Ishikawa (cell line): ENCODE measurements at regions not wholly inside any gene's neighbourhood (a gene's known extent, or its start where the extent isn't known, plus 50 kb on each side); places are given as distances from the start of the nearest gene placed in this dataset.
A peak's percentile ranks its signal among the peaks of the same experiment; 100 is the strongest.

Experiments
- CEBPB ChIP-seq: IDR thresholded peaks from 2 replicates; pipeline ENCODE4 v1.6.1; 2012
- CREB1 ChIP-seq: IDR thresholded peaks from 2 replicates; pipeline ENCODE4 v1.6.1; 2012; ENCODE audit warnings: low read depth
- EGR1 ChIP-seq: IDR thresholded peaks from 2 replicates; pipeline ENCODE4 v1.6.1; 2012
- EP300 ChIP-seq: IDR thresholded peaks from 2 replicates; pipeline ENCODE4 v1.6.1; 2012; ENCODE audit warnings: borderline replicate concordance
- FOXM1 ChIP-seq: IDR thresholded peaks from 2 replicates; pipeline ENCODE4 v1.6.1; 2012; ENCODE audit warnings: low read depth, borderline replicate concordance
- NFIC ChIP-seq: IDR thresholded peaks from 2 replicates; pipeline ENCODE4 v1.6.1; 2012
- RAD21 ChIP-seq: IDR thresholded peaks from 2 replicates; pipeline ENCODE4 v1.6.1; 2012; ENCODE audit warnings: low read depth
- TAF1 ChIP-seq: IDR thresholded peaks from 2 replicates; pipeline ENCODE4 v1.6.1; 2012; ENCODE audit warnings: low read depth, mild to moderate bottlenecking
- TCF12 ChIP-seq: IDR thresholded peaks from 2 replicates; pipeline ENCODE4 v1.6.1; 2012; ENCODE audit warnings: low read depth
- TEAD4 ChIP-seq: IDR thresholded peaks from 2 replicates; pipeline ENCODE4 v1.6.1; 2012
- YY1 ChIP-seq: IDR thresholded peaks from 2 replicates; pipeline ENCODE4 v1.6.1; 2012; ENCODE audit warnings: low read depth
- ZBTB7A ChIP-seq: IDR thresholded peaks from 2 replicates; pipeline ENCODE4 v1.6.1; 2012; ENCODE audit warnings: low read depth
- TF ChIP-seq, protein P1 (sequence below): IDR thresholded peaks from 2 replicates; pipeline ENCODE4 v1.6.1; 2012; ENCODE audit warnings: low read depth, mild to moderate bottlenecking
- TF ChIP-seq, protein P2 (sequence below): IDR thresholded peaks from 2 replicates; pipeline ENCODE4 v1.6.1; 2012
- TF ChIP-seq, protein P3 (sequence below): IDR thresholded peaks from 2 replicates; pipeline ENCODE4 v1.6.1; 2012

DNA sequence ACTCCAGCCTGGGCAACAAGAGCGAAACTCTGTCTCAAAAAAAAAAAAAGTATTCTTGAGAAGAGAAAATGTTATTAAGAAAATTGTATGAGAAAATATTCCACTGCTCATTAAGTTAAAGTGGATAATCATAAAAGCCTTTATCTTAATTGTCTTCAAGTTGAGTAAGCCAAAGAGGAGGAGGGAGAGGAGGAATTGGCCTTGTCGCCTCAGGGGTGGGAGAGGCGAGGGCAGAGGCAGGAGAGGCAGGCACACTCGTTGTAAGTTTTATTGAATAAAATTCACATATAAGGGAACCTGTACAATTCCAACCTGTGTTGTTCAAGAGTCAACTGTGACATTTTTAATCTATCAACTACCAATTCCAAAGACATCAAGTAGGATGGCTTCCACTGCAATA, 820.3 kb downstream of the USP25 start:
- TF ChIP-seq, protein P1, sequence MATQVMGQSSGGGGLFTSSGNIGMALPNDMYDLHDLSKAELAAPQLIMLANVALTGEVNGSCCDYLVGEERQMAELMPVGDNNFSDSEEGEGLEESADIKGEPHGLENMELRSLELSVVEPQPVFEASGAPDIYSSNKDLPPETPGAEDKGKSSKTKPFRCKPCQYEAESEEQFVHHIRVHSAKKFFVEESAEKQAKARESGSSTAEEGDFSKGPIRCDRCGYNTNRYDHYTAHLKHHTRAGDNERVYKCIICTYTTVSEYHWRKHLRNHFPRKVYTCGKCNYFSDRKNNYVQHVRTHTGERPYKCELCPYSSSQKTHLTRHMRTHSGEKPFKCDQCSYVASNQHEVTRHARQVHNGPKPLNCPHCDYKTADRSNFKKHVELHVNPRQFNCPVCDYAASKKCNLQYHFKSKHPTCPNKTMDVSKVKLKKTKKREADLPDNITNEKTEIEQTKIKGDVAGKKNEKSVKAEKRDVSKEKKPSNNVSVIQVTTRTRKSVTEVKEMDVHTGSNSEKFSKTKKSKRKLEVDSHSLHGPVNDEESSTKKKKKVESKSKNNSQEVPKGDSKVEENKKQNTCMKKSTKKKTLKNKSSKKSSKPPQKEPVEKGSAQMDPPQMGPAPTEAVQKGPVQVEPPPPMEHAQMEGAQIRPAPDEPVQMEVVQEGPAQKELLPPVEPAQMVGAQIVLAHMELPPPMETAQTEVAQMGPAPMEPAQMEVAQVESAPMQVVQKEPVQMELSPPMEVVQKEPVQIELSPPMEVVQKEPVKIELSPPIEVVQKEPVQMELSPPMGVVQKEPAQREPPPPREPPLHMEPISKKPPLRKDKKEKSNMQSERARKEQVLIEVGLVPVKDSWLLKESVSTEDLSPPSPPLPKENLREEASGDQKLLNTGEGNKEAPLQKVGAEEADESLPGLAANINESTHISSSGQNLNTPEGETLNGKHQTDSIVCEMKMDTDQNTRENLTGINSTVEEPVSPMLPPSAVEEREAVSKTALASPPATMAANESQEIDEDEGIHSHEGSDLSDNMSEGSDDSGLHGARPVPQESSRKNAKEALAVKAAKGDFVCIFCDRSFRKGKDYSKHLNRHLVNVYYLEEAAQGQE = no peak
- TF ChIP-seq CREB1 (no peak), FOXM1 (no peak), EP300 (no peak), YY1 (no peak), ZBTB7A (no peak), TCF12 (no peak), CEBPB (no peak)
- TF ChIP-seq, protein P2, sequence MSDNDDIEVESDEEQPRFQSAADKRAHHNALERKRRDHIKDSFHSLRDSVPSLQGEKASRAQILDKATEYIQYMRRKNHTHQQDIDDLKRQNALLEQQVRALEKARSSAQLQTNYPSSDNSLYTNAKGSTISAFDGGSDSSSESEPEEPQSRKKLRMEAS = no peak
- TF ChIP-seq, protein P3, sequence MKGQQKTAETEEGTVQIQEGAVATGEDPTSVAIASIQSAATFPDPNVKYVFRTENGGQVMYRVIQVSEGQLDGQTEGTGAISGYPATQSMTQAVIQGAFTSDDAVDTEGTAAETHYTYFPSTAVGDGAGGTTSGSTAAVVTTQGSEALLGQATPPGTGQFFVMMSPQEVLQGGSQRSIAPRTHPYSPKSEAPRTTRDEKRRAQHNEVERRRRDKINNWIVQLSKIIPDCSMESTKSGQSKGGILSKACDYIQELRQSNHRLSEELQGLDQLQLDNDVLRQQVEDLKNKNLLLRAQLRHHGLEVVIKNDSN = no peak

DNA sequence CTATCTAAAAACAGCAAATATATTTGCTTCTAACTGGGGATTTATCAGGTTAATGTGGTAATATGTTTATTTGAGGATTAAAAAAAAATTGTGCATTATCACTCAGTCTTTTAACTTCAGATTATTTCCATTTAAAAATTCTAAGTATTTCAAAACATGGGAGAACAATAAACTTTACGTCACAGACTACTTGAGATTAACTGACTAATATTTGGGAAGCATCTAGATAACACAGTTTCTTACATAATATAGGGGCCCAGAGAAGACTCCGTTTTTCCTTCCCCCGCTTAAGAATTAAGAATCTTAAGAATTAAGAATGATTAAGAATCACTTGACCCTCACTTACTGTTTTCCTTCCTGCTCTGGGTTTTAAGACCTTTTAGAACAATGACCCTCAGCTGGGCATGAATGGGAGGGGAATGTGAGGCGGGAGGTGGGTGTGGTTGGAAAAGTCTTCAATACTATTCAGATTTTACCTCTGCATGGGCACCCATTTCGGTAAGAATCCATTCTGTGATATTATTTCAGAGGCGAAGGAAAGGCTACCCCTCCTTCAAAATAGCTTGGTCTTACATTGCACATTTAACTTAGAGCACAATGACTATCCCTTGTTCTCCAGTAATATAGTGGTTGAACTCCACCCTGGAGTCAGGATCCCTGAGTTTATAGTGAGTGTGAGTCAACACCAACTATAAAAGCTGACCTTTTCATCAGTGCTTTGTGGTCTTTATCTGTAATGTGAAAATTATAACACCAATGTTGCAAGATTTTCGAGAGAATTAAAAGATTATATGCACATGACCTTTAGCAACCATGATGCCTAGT, 821.3 kb downstream of the USP25 start:
- no peak for TF ChIP-seq YY1
- peak; percentile 40; the same call in 1 of the 2 replicates for TF ChIP-seq EP300

DNA sequence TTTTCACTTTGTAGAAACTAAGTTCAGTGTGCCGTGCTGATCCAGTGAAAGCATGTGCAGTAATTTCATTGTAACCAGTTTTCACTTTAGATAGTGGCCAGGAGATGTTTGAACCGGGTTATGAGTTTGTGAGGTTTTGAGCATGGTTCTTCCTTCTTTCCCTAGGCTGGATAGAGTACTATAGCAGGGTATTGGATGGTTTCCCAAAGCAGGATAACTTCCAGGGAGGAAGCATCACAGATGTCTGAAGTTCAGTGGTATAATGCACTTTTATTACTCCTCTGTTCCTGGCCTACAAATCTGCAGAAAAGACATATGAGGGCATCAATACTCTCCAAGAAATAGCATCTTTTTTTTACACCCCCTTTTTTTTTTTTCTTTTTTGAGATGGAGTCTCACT, 823.1 kb downstream of the USP25 start:
- TF ChIP-seq FOXM1 (no peak), YY1 (no peak), RAD21 (no peak)
- TF ChIP-seq, protein P2 = no peak

DNA sequence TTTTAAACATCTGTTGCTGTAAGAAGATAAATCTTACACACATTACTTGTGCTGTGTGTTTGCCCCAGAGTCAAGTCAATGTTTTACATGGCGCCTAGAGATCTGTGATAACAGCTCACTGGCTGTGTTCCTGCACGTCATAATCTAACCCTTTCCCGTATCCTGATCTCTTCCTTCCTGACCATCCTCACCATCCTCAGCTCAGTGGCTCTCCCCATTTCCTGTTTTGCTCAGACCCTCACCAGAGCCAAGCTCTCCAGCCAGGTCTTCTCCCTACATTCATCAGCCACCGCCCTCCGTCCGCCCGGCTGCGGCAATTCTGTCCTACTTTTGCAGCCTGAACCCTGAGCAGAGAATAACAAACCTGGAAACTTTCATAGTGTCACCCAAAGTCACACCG, 824.7 kb downstream of the USP25 start:
- TF ChIP-seq, protein P1 = no peak
- TF ChIP-seq, protein P2 = no peak
- TF ChIP-seq RAD21 (no peak), CEBPB (no peak), EGR1 (no peak), TCF12 (no peak), TEAD4 (no peak), EP300 (no peak), NFIC (no peak), ZBTB7A (no peak), TAF1 (no peak), FOXM1 (no peak)
- TF ChIP-seq, protein P3 = no peak

DNA sequence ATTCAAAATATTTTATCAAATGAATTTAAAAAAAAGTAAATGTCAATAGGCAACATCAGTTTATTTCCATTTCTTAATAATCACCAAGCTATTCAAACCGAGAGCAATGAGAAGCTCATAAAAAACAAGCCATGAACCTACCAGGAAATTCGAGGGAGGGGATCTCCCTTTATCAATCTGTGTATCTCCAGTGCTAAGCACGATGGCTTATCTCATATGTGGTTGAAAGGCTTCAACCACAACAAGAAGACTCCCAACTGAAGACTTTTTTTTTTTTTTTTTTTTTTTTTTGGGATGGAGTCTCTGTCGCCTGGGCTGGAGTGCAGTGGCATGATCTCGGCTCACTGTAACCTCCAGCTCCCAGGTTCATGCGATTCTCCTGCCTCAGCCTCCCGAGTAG, 833.3 kb downstream of the USP25 start:
- TF ChIP-seq EP300 (no peak), YY1 (no peak)

DNA sequence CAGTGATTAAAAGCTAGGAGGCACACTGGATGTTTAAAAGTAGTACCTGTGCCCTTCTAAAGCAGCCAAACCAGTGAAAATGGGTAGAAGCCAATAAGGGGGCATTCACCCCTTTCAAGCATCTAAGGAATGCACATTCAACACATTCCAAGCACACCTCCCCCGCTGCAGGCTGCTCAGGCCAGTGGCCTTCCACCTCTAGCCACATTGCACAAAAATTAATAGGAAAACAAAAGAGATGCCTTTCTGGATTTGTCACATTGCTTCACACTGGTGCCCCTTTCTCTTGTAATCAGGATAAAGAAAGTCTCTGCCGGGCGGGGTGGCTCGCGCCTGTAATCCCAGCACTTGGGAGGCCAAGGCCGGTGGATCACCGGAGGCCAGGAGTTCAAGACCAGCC, 834.0 kb downstream of the USP25 start:
- TF ChIP-seq NFIC (peak; percentile 92), TEAD4 (peak; percentile 100), EGR1 (peak; percentile 66), RAD21 (peak; percentile 27; the same call in 1 of the 2 replicates), ZBTB7A (no peak), CEBPB (peak; percentile 90), CREB1 (no peak), FOXM1 (peak; percentile 82; the same call in 1 of the 2 replicates), YY1 (no peak; the same call in 1 of the 2 replicates), TAF1 (no peak), TCF12 (peak; percentile 93), EP300 (peak; percentile 96)
- TF ChIP-seq, protein P2 = peak; percentile 59
- TF ChIP-seq, protein P1 = no peak
- TF ChIP-seq, protein P3 = no peak
